GM19035 (cell line): ENCODE measurements at regions not wholly inside any gene's neighbourhood (a gene's known extent, or its start where the extent isn't known, plus 50 kb on each side); places are given as distances from the start of the nearest gene placed in this dataset.

Experiments used
- ATAC-seq: cut with Tn5 transposase; IDR thresholded peaks from one replicate; pipeline ENCODE4 v1.9.1; 2021; ENCODE audit not compliant: unreplicated experiment

GRCh38 chr3:131151-131888 is 65.2 kb upstream of the CHL1 start:
- ATAC-seq: no peak

DNA sequence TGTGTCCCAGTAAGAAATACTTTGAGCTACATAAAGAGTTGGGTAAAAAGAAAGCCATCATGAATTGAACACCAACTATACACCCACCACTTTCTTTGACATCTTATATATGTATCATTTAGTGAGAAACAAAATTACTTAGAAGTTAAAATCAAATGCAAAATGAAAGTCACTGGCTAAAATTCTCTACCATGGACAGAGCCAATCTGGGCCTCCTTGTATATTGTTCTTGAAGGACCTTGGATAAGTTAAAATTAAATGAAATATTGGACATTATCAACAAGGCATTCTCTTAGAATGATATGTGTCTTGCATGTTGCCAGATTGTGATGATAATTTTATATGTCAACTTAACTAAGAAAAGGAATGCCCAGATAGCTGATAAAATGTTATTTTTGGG is 64.2 kb upstream of the CHL1 start:
- no peak for ATAC-seq

DNA sequence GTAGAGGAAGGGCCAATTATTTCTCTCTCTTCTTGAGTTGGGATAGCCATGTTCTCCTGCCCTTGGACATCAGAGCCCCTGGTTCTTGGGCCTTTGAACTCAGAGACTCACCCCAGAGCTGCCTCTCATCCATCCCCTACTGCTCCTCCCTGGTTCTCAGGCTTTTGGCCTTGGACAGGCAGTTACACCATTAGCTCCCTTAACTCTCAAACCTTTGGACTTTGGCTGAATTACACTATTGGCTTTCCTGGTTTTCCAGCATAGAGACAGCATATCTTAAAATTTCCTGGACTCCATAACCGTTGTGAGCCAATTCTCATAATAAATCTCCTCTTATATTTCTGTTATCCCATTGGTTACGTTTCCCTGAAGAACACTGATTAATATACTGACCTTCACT is 63.7 kb upstream of the CHL1 start:
- no peak for ATAC-seq

DNA sequence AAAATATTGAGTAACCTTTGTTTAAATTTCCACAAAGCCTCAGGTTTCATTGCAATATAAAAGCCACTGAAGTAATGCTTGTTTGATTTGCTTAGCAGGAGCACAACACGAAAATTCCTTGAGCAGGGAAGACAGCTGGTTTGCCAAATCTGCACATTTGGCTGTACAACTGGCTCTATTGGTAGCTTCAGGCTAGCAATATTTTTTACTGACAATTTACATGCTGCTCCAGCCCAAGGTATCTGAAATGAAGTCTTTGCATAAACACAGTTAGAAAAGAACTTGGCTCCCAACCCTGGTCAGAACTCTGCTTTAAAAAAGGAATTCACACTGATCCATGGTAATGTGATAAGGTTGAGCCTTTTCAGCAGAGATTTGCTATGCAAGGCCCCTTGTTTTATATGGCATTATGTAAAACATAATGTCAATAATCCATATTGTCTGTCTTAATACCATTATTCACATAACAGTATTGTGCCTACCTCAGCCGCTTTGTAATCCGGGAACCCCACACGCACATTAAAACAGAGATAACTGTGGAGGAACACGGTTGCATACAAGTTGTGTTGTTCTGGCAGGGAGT is 55.7 kb upstream of the CHL1 start:
- no peak for ATAC-seq
